Endothelial cell of hepatic sinusoid (primary cell): ENCODE measurements at regions not wholly inside any gene's neighbourhood (a gene's known extent, or its start where the extent isn't known, plus 50 kb on each side); places are given as distances from the start of the nearest gene placed in this dataset.

Experiments
- in situ Hi-C: cut with HindIII; loops from 2 replicates; pipeline ENCODE4 v1.10.0; 2017; ENCODE audit warnings: low sequenced_read_pairs

GRCh38 chr2:63658176-63658968 lies 69.6 kb downstream of the MDH1 start:
- in situ Hi-C loops, result no loop called here

GRCh38 chr2:63660060-63660459 lies 71.3 kb downstream of the MDH1 start:
- in situ Hi-C loops, result no loop called here

- in situ Hi-C loops, result no loop called here
Measured at GRCh38 chr2:63661076-63661475, 72.3 kb downstream of the MDH1 start.

- in situ Hi-C loops, result no loop called here
Measured at GRCh38 chr2:63662028-63662804, 73.5 kb downstream of the MDH1 start.

DNA sequence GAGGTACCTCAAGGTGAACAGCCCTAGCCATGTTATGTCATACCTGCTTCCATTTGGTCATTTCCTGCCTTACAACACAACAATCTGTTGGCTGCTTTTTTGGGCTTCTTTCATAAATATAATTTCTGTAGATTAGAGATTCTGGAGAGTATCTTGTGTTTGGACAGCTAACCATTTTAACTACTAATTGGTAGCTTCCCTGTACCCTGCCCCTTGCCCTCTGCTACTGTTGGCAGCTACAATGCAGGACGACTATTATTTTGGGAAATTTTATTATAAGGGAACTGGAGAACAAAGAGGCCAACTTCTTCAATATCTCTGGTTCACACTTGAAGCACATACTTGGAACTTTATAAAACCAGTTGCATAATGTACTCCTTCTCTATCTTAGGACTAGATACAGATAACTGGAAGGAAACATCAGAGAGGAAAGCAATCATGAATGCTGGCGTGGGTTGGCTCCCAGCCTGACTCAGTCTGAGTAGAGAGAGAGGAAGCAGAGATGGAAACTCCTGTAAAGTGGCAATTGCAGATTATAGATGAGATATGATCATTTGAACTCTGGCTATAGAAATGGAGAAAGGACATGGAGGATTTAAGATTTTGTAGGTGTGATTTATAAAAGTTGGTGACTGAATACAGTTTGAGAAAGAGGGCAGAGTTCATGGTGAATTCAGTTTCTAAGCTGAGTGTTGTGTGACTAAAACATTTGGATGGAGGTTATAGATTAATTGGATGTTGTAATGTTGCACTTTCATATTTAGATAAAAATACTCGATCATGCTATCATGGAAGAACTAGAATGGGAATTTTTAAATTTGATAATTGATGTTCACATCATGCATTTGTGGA lies 74.5 kb downstream of the MDH1 start:
- in situ Hi-C loops, result no loop called here

- in situ Hi-C loops, result no loop called here
Measured at GRCh38 chr2:63665091-63665490, 76.3 kb downstream of the MDH1 start.

DNA sequence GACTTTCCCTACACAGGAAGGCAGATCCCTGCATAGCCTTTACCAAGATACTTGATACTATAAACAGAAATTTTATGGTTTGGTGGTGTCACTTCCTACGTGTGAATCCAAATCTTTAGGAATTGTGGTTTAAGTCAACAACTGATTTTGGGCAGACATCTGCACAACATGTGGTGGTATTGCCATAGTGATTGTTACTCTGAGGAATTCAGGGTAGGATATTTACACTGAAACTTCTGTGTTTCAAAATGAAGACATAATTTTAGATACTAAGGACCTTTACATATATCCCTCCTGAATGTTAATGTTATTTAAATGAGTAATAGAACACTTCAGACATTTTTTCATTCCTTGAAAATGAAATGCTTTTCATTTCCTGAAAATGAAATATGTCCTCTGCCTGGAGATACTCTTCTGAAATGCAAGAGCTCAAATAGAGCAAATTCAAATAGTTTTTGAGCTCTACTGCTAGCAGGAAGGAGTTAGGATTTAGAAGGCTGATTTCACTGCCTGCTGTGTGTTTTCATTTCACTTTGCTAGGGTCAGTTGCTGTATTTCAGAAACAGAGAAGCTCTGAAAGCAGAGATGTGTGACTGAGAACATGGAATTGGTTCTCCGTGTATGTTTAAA lies 77.2 kb downstream of the MDH1 start:
- in situ Hi-C loops, result no loop called here

GRCh38 chr2:63667132-63667700 lies 78.5 kb downstream of the MDH1 start:
- in situ Hi-C loops, result no loop called here

- in situ Hi-C loops, result no loop called here
Measured at GRCh38 chr2:63668000-63668399, 79.2 kb downstream of the MDH1 start.

GRCh38 chr2:63668466-63668865 lies 79.7 kb downstream of the MDH1 start:
- in situ Hi-C loops, result no loop called here

GRCh38 chr2:63669596-63669995 lies 80.8 kb downstream of the MDH1 start:
- in situ Hi-C loops, result no loop called here

DNA sequence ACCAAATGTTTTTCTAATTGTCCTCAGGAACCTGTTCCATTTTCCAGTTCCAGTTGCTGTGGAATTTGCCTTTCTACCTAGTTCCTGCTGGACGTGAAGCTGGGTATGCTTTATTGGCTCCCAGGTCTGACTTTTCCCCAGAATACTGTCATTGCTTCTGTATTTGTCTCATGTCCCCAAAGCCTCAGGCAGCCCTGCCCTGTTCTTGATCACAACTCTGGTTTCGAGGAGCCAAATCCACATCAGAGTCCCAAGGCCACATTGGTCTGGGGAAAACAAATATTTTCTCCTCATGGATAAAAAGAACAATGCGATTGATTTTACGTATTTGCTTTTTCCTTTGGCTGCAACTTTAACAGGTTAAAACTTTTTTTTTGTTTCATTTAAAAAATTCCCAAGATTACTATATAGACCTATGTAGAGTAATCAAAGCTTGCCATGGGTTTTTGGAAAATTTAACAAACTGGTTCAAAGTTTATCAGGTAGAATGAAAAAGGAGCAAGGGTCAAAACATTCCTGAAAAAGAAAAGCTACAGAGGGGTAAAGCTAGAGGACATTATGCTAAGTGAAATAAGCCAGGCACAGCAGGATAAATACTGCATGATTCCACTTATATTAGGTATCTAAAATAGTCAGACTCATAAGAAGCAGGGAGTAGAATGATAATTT lies 85.2 kb downstream of the MDH1 start:
- in situ Hi-C loops, result loop anchor here (10.0 kb wide), 1 partner anchor 201 kb away; no protein-coding TSS in a partner anchor

DNA sequence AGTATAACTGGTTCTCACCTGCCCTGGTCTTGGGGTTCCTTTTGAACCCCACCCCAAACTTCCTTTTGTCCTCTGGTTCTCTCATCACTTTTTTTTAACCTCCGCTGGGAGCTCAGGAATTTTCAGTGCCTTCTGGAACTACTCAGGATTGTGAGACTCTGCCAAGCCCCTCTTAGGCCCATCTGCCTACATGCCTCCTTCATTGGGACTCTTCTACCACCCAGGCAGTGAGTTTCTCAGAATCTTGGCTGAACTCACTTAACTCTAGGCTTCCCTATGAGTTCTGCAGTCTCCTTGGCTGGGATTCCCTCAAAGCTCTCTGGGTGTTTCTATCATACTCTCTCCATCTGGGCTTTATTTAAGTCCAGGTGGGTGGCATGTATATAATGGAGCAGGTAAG lies 86.3 kb downstream of the MDH1 start:
- in situ Hi-C loops, result loop anchor here (10.0 kb wide), 1 partner anchor 200 kb away; no protein-coding TSS in a partner anchor

DNA sequence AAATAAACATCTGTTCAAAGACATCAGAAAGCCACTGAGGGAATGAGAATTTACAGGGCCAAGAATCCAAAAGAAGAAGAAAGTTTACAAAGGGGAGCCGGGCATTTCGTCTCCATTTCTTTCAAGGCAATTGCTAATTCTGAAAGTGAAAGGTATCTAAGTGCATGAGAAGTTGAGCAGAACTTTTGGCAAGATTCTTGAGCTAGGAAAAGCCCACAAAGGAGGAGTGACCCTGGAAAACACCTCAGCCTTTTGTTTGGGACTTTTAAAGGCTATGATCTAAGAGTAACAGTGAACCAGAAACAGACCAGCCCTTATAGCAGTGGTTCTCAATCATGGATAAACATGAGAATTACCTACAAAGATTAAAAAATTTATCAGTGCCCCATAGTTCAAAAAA lies 87.4 kb downstream of the MDH1 start:
- in situ Hi-C loops, result loop anchor here (10.0 kb wide), 1 partner anchor 199 kb away; no protein-coding TSS in a partner anchor

DNA sequence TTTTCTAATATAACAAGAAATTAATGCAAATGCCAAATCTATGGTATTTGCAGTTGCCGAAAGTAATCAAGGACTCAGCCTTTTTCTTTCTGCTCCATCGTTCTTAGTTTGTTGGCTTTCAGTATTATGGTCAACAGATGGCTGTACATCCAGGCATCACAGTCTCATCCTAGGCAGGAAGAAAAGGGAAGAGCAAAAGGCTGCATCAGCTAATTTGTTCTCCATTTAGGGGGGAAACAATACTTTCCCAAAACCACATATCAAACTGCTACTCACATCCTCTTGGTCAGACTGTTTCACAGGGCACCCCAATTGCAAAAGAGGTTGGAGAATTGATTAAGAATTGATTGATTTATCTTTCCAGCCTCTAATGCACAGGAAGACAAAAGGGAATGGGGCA lies 89.3 kb downstream of the MDH1 start:
- in situ Hi-C loops, result loop anchor here (10.0 kb wide), 1 partner anchor 197 kb away; no protein-coding TSS in a partner anchor

DNA sequence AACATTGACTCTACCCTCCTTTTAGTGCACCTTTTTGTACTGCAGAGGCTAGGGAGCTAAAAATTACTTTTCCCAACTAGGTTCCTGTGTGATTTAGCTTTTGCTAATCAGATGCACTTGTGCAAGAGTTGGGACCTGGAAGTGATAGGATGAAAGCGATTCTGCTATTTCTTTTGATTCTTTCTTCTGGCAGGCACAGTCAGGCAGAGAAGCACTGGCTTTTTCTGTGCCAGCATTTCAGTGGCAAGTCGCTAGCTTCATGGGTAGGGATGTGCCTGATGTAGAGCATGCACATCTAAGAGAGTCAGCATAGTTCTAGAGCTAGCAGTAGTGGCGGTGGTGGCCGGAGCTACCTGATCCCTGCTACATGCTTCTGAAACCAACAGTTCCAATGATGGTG lies 89.8 kb downstream of the MDH1 start:
- in situ Hi-C loops, result loop anchor here (10.0 kb wide), 1 partner anchor 196 kb away; no protein-coding TSS in a partner anchor

GRCh38 chr2:63679252-63679855 lies 90.6 kb downstream of the MDH1 start:
- in situ Hi-C loops, result loop anchor here (10.0 kb wide), 1 partner anchor 195 kb away; no protein-coding TSS in a partner anchor

DNA sequence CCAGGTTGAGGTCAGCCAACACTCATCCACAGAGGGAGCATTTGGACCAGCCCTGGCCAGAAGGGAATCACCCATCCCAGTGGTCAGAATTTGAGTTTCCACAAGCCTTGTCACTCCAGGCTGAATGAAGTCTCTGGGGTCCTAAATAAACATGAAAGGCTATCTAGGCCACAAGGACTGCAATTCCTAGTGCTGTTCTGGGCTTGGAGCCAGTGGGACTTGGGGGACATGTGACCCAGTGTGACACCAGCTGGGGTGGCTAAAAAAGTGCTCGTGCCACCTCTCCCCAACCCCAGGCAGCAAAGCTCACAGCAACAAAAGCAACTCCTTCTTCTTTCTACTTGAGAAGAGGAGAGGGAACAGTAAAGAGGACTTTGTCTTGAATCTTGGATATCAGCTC lies 91.7 kb downstream of the MDH1 start:
- in situ Hi-C loops, result no loop called here

DNA sequence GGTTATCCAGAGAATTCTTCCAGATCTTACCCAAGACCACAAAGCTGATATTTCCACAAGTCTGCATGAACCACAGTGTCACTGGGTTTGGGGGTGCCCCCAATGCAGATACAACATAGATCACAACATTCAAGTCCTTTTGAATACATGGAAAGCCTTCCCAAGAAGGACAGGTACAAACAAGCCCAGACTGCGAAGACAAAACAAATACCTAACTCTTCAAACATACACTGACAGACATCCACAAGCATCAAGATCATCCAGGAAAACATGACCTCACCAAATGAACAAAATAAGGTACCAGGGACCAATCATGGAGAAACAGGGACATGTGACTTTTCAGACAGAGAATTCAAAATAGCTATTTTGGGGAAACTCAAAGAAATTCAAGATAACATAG lies 93.1 kb downstream of the MDH1 start:
- in situ Hi-C loops, result no loop called here
